ENCODE measurements at regions not wholly inside any gene's neighbourhood (a gene's known extent, or its start where the extent isn't known, plus 50 kb on each side); places are given as distances from the start of the nearest gene placed in this dataset.

DNA sequence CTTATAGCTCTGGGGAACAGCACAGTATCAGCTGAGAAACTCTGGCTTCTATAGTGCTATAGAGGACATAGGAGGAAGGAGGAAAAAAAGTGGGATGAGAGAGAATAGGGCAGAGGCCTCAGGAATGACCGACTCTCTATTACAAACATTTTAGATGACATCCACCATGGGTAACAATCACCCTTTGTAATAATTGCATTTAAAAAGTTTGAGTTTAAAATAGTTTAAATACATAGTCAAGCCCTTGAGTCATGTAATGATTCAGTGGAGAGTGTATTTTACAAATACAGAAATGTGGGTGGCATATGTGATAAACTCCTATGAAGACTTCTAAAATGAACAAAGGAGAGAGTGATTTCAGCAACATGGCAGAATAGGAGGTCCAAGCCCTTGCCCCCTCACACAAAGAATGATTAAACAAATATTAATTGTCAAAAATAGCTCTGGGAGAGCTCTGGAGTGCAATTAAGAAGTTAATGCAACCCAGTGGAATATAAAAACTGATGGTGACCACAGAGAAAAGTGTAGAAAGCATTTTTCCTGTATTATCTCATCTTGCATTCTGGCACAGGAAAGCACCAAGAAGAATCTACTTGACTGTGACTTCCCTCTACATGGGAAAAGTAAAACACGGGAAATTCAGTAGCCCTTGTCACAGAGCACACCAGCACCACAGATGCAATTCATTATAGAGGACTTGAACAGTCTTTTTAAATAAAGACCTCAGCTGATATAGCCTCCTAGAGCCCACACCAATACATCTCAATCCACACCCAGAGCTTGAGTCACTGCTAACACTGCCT lies 569.0 kb upstream of the SORCS1 start:
- DNase-seq (ENCODE audit: low read depth, low spot score): no peak
- no peaks in the 10 kb centered on the region for H3K27me3 ChIP-seq (ENCODE audit: control insufficient read depth, insufficient read depth, low read length)
- no peak overlapping the region for H3K27ac ChIP-seq (ENCODE audit: low read depth, low read length)
- ChIA-PET CTCF (no interaction called here), POLR2A (no interaction called here)
- peaks cover 13% of the 10 kb centered on the region for H3K9me3 ChIP-seq (ENCODE audit: control insufficient read depth, insufficient read depth, low read length)
- TF ChIP-seq, protein P1, sequence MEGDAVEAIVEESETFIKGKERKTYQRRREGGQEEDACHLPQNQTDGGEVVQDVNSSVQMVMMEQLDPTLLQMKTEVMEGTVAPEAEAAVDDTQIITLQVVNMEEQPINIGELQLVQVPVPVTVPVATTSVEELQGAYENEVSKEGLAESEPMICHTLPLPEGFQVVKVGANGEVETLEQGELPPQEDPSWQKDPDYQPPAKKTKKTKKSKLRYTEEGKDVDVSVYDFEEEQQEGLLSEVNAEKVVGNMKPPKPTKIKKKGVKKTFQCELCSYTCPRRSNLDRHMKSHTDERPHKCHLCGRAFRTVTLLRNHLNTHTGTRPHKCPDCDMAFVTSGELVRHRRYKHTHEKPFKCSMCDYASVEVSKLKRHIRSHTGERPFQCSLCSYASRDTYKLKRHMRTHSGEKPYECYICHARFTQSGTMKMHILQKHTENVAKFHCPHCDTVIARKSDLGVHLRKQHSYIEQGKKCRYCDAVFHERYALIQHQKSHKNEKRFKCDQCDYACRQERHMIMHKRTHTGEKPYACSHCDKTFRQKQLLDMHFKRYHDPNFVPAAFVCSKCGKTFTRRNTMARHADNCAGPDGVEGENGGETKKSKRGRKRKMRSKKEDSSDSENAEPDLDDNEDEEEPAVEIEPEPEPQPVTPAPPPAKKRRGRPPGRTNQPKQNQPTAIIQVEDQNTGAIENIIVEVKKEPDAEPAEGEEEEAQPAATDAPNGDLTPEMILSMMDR (IDR thresholded peaks at IDR 0.05; ENCODE audit: low read depth, low read length): no peak
- H3K4me3 ChIP-seq (ENCODE audit: low read depth, low read length): no peak overlapping the region

DNA sequence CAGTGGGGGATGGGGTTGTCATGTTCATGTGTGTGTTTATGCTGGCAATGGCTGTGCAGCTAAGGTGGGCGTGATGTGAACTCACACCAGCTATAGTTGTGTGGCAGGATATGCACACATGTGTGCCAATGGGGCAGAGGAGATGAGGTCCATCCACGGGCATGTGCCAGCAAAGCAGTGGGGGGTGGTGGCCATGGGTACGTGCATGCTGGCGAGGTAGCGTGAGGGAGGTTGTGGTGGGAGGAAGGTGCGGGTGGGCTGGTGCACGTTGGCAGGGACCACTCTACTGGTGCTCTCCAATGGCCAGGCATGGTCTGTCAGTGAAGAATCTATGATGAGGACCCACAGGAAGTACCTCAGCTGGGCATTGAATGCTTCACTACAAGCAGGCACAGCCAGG lies 567.5 kb upstream of the SORCS1 start:
- ChIA-PET POLR2A (no interaction called here), CTCF (no interaction called here)
- H3K4me3 ChIP-seq (ENCODE audit: low read depth, low read length): no peak overlapping the region
- no peak overlapping the region for H3K27ac ChIP-seq (ENCODE audit: low read depth, low read length)
- H3K27me3 ChIP-seq (ENCODE audit: control insufficient read depth, insufficient read depth, low read length): no peaks in the 10 kb centered on the region
- peaks cover 13% of the 10 kb centered on the region for H3K9me3 ChIP-seq (ENCODE audit: control insufficient read depth, insufficient read depth, low read length)
- DNase-seq (ENCODE audit: low read depth, low spot score): no peak
- TF ChIP-seq, protein P1 (IDR thresholded peaks at IDR 0.05; ENCODE audit: low read depth, low read length): no peak

DNA sequence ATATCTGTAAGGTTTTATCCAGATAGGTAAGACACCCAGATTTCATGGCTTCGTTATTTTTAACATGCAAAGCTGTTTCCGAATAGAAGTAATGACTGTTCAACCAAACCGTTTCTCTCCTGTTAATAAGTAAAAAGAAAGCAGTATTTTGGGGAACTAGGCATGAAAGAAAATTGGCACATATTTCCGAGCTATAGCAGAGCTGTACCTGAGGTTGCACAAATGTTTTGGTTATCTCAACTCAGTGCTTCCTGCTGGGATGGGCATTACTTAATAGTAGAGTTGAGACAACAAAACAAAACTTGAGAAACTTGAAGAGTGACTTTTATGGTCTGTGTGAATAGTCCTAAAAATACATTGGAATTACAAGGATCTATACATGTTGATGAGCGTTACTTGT lies 564.3 kb upstream of the SORCS1 start:
- H3K9me3 ChIP-seq (ENCODE audit: control insufficient read depth, insufficient read depth, low read length): peaks cover 16% of the 10 kb centered on the region
- TF ChIP-seq, protein P1 (IDR thresholded peaks at IDR 0.05; ENCODE audit: low read depth, low read length): no peak
- ChIA-PET CTCF (no interaction called here), POLR2A (no interaction called here)
- no peak overlapping the region for H3K4me3 ChIP-seq (ENCODE audit: low read depth, low read length)
- no peaks in the 10 kb centered on the region for H3K27me3 ChIP-seq (ENCODE audit: control insufficient read depth, insufficient read depth, low read length)
- H3K27ac ChIP-seq (ENCODE audit: low read depth, low read length): no peak overlapping the region
- no peak for DNase-seq (ENCODE audit: low read depth, low spot score)

DNA sequence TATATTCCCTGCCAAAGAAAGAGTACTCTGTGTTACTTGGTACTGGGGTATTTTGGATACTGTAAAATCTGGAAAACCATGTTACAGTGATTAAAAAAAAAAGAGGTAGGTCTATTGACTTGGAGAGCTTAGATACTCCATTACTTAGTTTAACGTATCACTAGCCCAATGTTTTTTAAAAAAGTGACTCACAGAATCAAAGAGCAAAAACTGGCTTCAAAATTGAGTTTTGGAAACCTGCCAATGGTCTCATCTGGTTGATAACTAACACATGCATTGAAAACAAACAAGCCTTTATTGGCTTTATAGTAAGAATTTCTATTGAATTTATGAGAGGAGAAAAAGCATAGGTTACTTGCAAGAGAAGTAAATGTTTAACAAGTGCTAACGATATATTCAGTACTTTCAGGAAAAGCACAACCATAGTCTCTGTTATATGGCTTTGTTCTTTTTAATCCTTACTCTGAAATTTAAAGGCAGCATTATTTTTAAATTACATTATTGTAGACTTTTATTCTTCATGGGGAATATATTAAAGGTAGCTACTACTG lies 563.3 kb upstream of the SORCS1 start:
- POLR2A ChIA-PET: no interaction called here
- H3K27me3 ChIP-seq (ENCODE audit: control insufficient read depth, insufficient read depth, low read length): no peaks in the 10 kb centered on the region
- TF ChIP-seq, protein P1 (IDR thresholded peaks at IDR 0.05; ENCODE audit: low read depth, low read length): no peak
- CTCF ChIA-PET: no interaction called here
- no peak overlapping the region for H3K4me3 ChIP-seq (ENCODE audit: low read depth, low read length)
- H3K27ac ChIP-seq (ENCODE audit: low read depth, low read length): no peak overlapping the region
- no peak for DNase-seq (ENCODE audit: low read depth, low spot score)
- peaks cover 16% of the 10 kb centered on the region for H3K9me3 ChIP-seq (ENCODE audit: control insufficient read depth, insufficient read depth, low read length)

DNA sequence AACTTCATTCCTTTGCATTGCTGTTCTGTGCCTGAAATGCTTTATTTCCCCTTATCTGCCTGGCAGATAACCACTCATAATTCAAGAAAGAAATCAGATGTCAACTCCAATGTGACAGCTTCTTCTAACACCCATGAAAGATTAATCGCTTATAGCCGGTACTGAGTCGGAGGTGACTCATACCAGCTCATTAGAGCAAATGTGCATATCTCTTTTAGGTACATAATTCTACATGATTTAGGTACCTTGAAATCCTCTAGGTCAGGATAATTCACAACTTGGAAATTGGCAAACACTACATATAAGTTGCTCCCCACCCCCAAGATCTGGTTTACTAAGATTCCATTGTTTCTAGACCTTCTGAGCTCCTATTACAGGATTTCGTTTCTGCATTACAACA lies 554.4 kb upstream of the SORCS1 start:
- DNase-seq (ENCODE audit: low read depth, low spot score): no peak
- TF ChIP-seq, protein P1 (IDR thresholded peaks at IDR 0.05; ENCODE audit: low read depth, low read length): no peak
- ChIA-PET POLR2A (no interaction called here), CTCF (no interaction called here)
- H3K27ac ChIP-seq (ENCODE audit: low read depth, low read length): no peak overlapping the region
- no peak overlapping the region for H3K4me3 ChIP-seq (ENCODE audit: low read depth, low read length)
- H3K27me3 ChIP-seq (ENCODE audit: control insufficient read depth, insufficient read depth, low read length): no peaks in the 10 kb centered on the region
- H3K9me3 ChIP-seq (ENCODE audit: control insufficient read depth, insufficient read depth, low read length): no peaks in the 10 kb centered on the region
